OCI-LY7 (cell line): ENCODE measurements at regions not wholly inside any gene's neighbourhood (a gene's known extent, or its start where the extent isn't known, plus 50 kb on each side); places are given as distances from the start of the nearest gene placed in this dataset.

ENCODE experiments used
- CTCF ChIP-seq: fragments of 200-600 bp; sonication (generic); conservative IDR thresholded peaks from 2 replicates; pipeline ENCODE4 v1.5.1; 2014; ENCODE audit warnings: mild to moderate bottlenecking, antibody characterized with exemption, low read length, moderate library complexity, mixed read lengths
- EZH2phosphoT487 ChIP-seq: fragments of 200-600 bp; sonication (generic); IDR thresholded peaks from 2 replicates; pipeline ENCODE4 v1.6.1; 2018; ENCODE audit warnings: low read depth, borderline replicate concordance, mild to moderate bottlenecking, mixed run types, antibody characterized with exemption, low read length, moderate library complexity, mixed read lengths

DNA sequence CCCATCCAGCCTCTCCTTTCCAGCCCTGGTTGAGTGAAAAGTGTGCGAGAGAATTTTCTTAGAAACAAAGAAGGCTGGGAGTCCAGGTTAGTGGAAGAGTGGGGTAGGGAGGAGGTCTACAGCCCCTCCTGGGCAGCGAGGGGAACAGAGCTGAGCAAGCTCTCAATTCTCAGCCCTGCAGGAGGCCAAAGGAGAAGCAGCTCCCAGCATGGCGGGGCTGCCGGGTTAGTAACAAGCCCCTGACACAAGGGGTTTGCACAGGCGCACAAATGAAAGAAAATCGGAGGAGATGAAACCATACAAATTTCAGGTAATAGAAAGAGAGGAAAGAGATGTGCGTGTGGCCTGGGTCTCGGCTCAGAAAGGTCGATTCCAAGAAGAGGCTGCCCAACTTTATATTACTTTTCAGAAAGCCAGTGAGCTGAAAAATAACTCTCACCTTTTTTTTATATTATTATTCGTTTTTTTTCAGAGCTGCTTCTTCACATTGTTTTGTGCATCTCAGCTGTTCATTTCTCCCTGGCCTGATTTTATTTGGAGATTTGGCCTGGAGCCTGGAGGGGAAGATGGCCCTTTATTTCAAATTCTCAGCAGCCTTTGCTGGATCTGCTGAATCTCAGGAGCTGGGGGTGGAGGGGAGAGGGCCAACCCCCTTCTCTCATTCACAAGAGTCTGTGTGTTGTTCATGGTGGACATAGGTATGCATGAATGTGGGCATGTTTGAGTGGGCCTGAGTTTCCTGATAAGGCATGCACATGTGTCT, 583.2 kb downstream of the BUD13 start:
- TF ChIP-seq CTCF (no peak), EZH2phosphoT487 (no peak)
